K562 (cell line): ENCODE measurements at regions not wholly inside any gene's neighbourhood (a gene's known extent, or its start where the extent isn't known, plus 50 kb on each side); places are given as distances from the start of the nearest gene placed in this dataset.
A peak's percentile ranks its signal among the peaks of the same experiment; 100 is the strongest.

Experiments
- ATAC-seq: fragments of 200-7000 bp; cut with Tn5 transposase; 3 replicates; pipeline ENCODE4 v1.9.1; 2020; ENCODE audit warnings: moderate library complexity
- BruUV-seq: library from RNA; stranded (reverse); fragments of 400-500 nt; replicated peaks from 2 replicates; lab custom pipeline; 2021; lab: Mats Ljungman, UMichigan
- CTCF ChIA-PET: fragments of 300-600 bp; formaldehyde crosslinking; extraction: SDS; loops from one replicate; lab custom pipeline; 2021; ENCODE audit warnings: low intra/inter-chr PET ratio; lab: Yijun Ruan, JAX
- POLR2A ChIA-PET: fragments of 300-600, 350-650 bp; sonication (Branson Sonifier 250); formaldehyde crosslinking; extraction: SDS; loops from one replicate; lab custom pipeline; 2021; ENCODE audit warnings: antibody characterized with exemption, inconsistent platforms; lab: Yijun Ruan, JAX
- DNase-seq, 4 experiments: peaks; one replicate each; pipeline versions ENCODE4 v3.0.0 to v3.0.0-alpha.2; 2011 to 2018; ENCODE audit warnings: low spot score in 3 of 4, mixed read lengths in 3 of 4; ENCODE audit errors: extremely low read depth in 1 of 4
- FAIRE-seq: peaks from 2 replicates; lab custom pipeline; 2011; peaks lifted over from hg19 to GRCh38; lab: Jason Lieb, UNC
- H2AFZ ChIP-seq: 2 replicates; pipeline ENCODE4 v1.6.0; 2011; ENCODE audit warnings: low read depth, low read length, control low read depth, inconsistent platforms
- H3K27ac ChIP-seq: fragments of 200-600 bp; 3 replicates; pipeline ENCODE4 v1.8.0; 2011; ENCODE audit warnings: low read depth, mild to moderate bottlenecking, control low read depth, inconsistent platforms, low read length, moderate library complexity, mixed read lengths; ENCODE audit errors: extremely low read depth
- H3K27me3 ChIP-seq, 2 experiments: fragments of 300-600 bp in 1 of 2; 2 replicates in 1 of 2; 3 replicates in 1 of 2; pipeline versions ENCODE4 v1.6.0 to v1.8.0; 2011; ENCODE audit warnings: inconsistent platforms in 2 of 2, low read length in 2 of 2, mild to moderate bottlenecking in 1 of 2, mixed read lengths in 1 of 2, moderate library complexity in 1 of 2; ENCODE audit not compliant: control insufficient read depth in 2 of 2, insufficient read depth in 2 of 2
- H3K36me3 ChIP-seq: fragments of 300-600 bp; 3 replicates; pipeline ENCODE4 v1.8.0; 2011; ENCODE audit warnings: mild to moderate bottlenecking, low read length, inconsistent platforms; ENCODE audit not compliant: control insufficient read depth, insufficient read depth
- H3K4me1 ChIP-seq, 2 experiments: fragments of 200-600 bp in 1 of 2; replicated peaks in 1 of 2; 2 replicates in 1 of 2; 3 replicates in 1 of 2; pipeline versions ENCODE4 v1.5.1 to v1.8.0; 2011; ENCODE audit warnings: inconsistent platforms in 2 of 2, low read length in 2 of 2, mild to moderate bottlenecking in 1 of 2, mixed read lengths in 1 of 2, moderate library complexity in 1 of 2; ENCODE audit not compliant: control insufficient read depth in 2 of 2, insufficient read depth in 2 of 2
- H3K4me2 ChIP-seq: 2 replicates; pipeline ENCODE4 v1.6.1; 2011; ENCODE audit warnings: low read length, control low read depth, inconsistent platforms, mixed read lengths; ENCODE audit not compliant: insufficient read depth
- H3K4me3 ChIP-seq: fragments of 200-600 bp; sonication (generic), shearing (Covaris generic); 2 replicates; pipeline ENCODE4 v1.5.1; 2016; ENCODE audit warnings: control low read depth, inconsistent platforms
- H3K79me2 ChIP-seq: fragments of 200-600 bp; 3 replicates; pipeline ENCODE4 v1.8.0; 2011; ENCODE audit warnings: low read length, inconsistent platforms; ENCODE audit not compliant: control insufficient read depth, insufficient read depth
- H3K9ac ChIP-seq, 2 experiments: 2 replicates each; pipeline versions ENCODE4 v1.6.0 to v1.6.1; 2011; ENCODE audit warnings: low read depth in 2 of 2, low read length in 2 of 2, control low read depth in 1 of 2, inconsistent platforms in 1 of 2, mild to moderate bottlenecking in 1 of 2, mixed read lengths in 1 of 2; ENCODE audit not compliant: insufficient read depth in 1 of 2
- H3K9me1 ChIP-seq: one replicate; pipeline ENCODE4 v1.6.0; 2011; ENCODE audit warnings: inconsistent platforms, mild to moderate bottlenecking, low read length, moderate library complexity; ENCODE audit not compliant: control insufficient read depth, insufficient read depth
- H3K9me3 ChIP-seq: replicated peaks from 2 replicates; pipeline ENCODE4 v1.5.1; 2011; ENCODE audit warnings: low read depth, low read length, inconsistent platforms; ENCODE audit not compliant: control insufficient read depth, insufficient read depth
- H4K20me1 ChIP-seq: replicated peaks from 2 replicates; pipeline ENCODE4 v1.6.1; 2011; ENCODE audit warnings: low read length, inconsistent platforms, mixed read lengths; ENCODE audit not compliant: control insufficient read depth, insufficient read depth
- C11orf30 ChIP-seq: fragments of 450-650 bp; IDR thresholded peaks from 2 replicates; pipeline ENCODE4 v1.6.1; 2016; ENCODE audit warnings: low read depth, mild to moderate bottlenecking
- CCAR2 ChIP-seq: fragments of 200-400 bp; formaldehyde crosslinking; IDR thresholded peaks from 2 replicates; pipeline ENCODE4 v1.6.1; 2017; ENCODE audit warnings: mild to moderate bottlenecking, low read depth, low read length
- MEIS2 ChIP-seq: fragments of 450-650 bp; IDR thresholded peaks from 2 replicates; pipeline ENCODE4 v1.6.1; 2014; ENCODE audit warnings: mild to moderate bottlenecking; ENCODE audit not compliant: partially characterized antibody
- NCOR1 ChIP-seq: fragments of 450-650 bp; IDR thresholded peaks from 2 replicates; pipeline ENCODE4 v1.6.1; 2016; ENCODE audit warnings: mild to moderate bottlenecking, moderate library complexity
- SNIP1 ChIP-seq: fragments of 450-650 bp; IDR thresholded peaks from 2 replicates; pipeline ENCODE4 v1.7.1; 2017; ENCODE audit warnings: low read depth, mild to moderate bottlenecking
- TEAD2 ChIP-seq: fragments of 450-650 bp; IDR thresholded peaks from 2 replicates; pipeline ENCODE4 v1.6.1; 2016; ENCODE audit warnings: missing genetic modification characterization, control low read depth, missing compliant biosample characterization
- ZBTB7A ChIP-seq: IDR thresholded peaks from 2 replicates; pipeline ENCODE4 v1.6.1; 2011; ENCODE audit warnings: low read depth, mild to moderate bottlenecking, low read length, moderate library complexity, borderline replicate concordance; ENCODE audit not compliant: control insufficient read depth
- ZNF316 ChIP-seq: fragments of 450-650 bp; IDR thresholded peaks from 2 replicates; pipeline ENCODE4 v1.6.1; 2016
- ZNF318 ChIP-seq, 2 experiments: fragments of 450-650 bp; IDR thresholded peaks; 2 replicates each; pipeline ENCODE4 v1.6.1; 2016; ENCODE audit warnings: mild to moderate bottlenecking in 2 of 2, borderline replicate concordance in 1 of 2, low read depth in 1 of 2, moderate library complexity in 1 of 2
- ZNF695 ChIP-seq: fragments of 450-650 bp; formaldehyde crosslinking; IDR thresholded peaks from 2 replicates; pipeline ENCODE4 v1.4.0; 2020; ENCODE audit warnings: mild to moderate bottlenecking, moderate library complexity
- WGBS: fragments of 100-300 bp; shearing (Covaris generic); methylation state at CpG from one replicate; pipeline ENCODE4 v1.1.6; 2016; ENCODE audit warnings: low coverage, mixed read lengths; ENCODE audit not compliant: insufficient coverage; ENCODE audit errors: missing lambda C conversion rate; 5-methylcytosine and 5-hydroxymethylcytosine counted together
- in situ Hi-C: fragments of 300-500 bp; cut with MboI; formaldehyde crosslinking; loops from 4 replicates; pipeline ENCODE4 v1.15.0; 2018; ENCODE audit warnings: inconsistent platforms, mixed read lengths
- intact Hi-C: fragments of 100-400 bp; cut with micrococcal nuclease; formaldehyde crosslinking; loops from 2 replicates; pipeline ENCODE4 v1.14.2; 2022

DNA sequence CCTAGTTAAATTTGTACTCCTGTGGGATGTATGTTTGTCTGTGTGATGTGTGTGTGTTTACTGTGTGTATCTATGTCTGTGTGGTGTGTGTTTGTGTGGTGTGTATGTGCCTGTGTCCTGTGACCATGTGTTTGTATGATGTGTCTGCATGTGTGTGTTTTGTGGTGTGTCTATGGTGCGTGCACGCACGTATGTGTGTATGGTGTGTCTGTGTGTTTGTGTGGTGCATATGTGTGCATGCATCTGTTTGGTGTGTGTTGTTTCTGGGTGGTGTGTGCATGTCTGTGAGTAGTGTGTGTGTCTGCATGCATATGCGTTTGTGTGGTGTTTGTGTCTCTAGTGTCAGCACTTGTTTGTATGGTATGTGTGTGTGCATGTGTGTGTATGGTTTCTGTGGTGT lies 174.2 kb upstream of the RBFOX1 start:
- H3K27me3 ChIP-seq: no peaks in the 10 kb centered on the region; a peak in 1 of 5 replicates
- no peaks in the 10 kb centered on the region for H3K9me3 ChIP-seq
- in situ Hi-C loops (no loop called here), intact Hi-C loops (no loop called here)
- DNase-seq (no peak), FAIRE-seq (no peak), ATAC-seq (no peak)
- BruUV-seq: no TSS peak
- no peak overlapping the region for H3K9ac ChIP-seq
- H3K79me2 ChIP-seq: no peaks in the 10 kb centered on the region
- ChIA-PET CTCF (no interaction called here), POLR2A (no interaction called here)
- H2AFZ ChIP-seq: no peak overlapping the region
- no peaks in the 10 kb centered on the region for H3K9me1 ChIP-seq
- no peaks in the 10 kb centered on the region for H3K4me1 ChIP-seq
- no peaks in the 10 kb centered on the region for H4K20me1 ChIP-seq
- H3K36me3 ChIP-seq: no peaks in the 10 kb centered on the region
- TF ChIP-seq TEAD2: no peak
- no peak for TF ChIP-seq SNIP1
- H3K4me3 ChIP-seq: no peak overlapping the region
- no peak overlapping the region for H3K27ac ChIP-seq
- WGBS: 0% methylated on average over 3 of the region's 4 CpGs
- no peak overlapping the region for H3K4me2 ChIP-seq

DNA sequence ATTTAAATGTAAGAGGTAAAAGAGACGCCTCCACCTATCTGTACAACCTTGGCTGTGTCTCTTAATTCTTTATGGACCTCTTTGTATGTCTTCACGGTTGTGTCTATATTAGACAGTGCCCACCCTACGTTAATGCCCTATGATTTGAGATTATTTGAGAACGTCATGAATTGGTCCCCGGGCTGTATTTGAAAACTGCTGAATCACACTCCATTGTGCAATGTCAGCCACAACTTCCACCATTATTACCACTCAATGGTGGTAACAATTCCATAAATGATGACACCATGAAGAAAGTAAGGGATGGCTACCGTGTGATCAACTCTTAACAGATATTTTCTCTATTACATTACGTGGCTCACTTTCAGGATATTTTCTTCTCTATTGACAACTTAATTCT lies 182.4 kb upstream of the RBFOX1 start:
- no peak overlapping the region for H2AFZ ChIP-seq
- no peaks in the 10 kb centered on the region for H4K20me1 ChIP-seq
- H3K36me3 ChIP-seq: no peaks in the 10 kb centered on the region
- no peaks in the 10 kb centered on the region for H3K9me1 ChIP-seq
- H3K79me2 ChIP-seq: no peaks in the 10 kb centered on the region
- H3K27ac ChIP-seq: no peak overlapping the region
- DNase-seq: no peak
- ATAC-seq: no peak
- H3K4me3 ChIP-seq: no peak overlapping the region
- H3K4me1 ChIP-seq: no peaks in the 10 kb centered on the region
- no peaks in the 10 kb centered on the region for H3K27me3 ChIP-seq
- BruUV-seq: no TSS peak
- in situ Hi-C loops: no loop called here
- no peaks in the 10 kb centered on the region for H3K9me3 ChIP-seq
- no peak for FAIRE-seq
- POLR2A ChIA-PET: no interaction called here
- under 1% methylated on average over 7 of the region's 7 CpGs for WGBS
- CTCF ChIA-PET: no interaction called here
- no peak overlapping the region for H3K4me2 ChIP-seq
- H3K9ac ChIP-seq: no peak overlapping the region
- intact Hi-C loops: no loop called here
- TF ChIP-seq ZNF318 (IDR thresholded peaks at IDR 0.05; ENCODE audit: borderline replicate concordance in 1 of 2, low read depth in 1 of 2) (no peak), ZBTB7A (no peak), ZNF316 (peak; percentile 55; the same call in 1 of the 2 replicates), NCOR1 (no peak), ZNF695 (CRISPR knock-in tag) (no peak), C11orf30 (peak; percentile 11; the same call in 1 of the 2 replicates), MEIS2 (no peak), CCAR2 (no peak)
